ENCODE measurements at regions not wholly inside any gene's neighbourhood (a gene's known extent, or its start where the extent isn't known, plus 50 kb on each side); places are given as distances from the start of the nearest gene placed in this dataset.

- DNase-seq (ENCODE audit: low read depth): peak; percentile 5
Observed at GRCh38 chr9:14428781-14429230, 114.9 kb upstream of the NFIB start.

DNA sequence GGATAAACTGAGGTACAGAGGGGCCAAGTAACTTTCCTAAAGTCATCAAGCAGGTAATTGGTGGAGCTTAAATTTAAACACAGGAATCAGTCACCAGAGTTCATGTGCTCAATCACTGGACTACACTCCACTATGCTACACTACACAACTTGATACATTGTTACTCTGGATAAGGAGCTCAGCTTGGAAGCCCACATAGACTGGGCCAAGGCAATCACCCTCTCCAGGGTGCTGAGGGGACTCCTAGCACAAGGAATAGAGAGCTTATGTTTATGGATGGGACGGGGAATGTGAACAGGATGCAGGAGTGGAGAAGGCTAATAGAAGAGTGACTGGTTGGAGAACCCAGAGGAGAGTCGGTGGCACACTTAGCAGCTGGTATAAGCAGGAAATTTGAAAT is 113.5 kb upstream of the NFIB start:
- DNase-seq (ENCODE audit: low read depth): no peak

DNA sequence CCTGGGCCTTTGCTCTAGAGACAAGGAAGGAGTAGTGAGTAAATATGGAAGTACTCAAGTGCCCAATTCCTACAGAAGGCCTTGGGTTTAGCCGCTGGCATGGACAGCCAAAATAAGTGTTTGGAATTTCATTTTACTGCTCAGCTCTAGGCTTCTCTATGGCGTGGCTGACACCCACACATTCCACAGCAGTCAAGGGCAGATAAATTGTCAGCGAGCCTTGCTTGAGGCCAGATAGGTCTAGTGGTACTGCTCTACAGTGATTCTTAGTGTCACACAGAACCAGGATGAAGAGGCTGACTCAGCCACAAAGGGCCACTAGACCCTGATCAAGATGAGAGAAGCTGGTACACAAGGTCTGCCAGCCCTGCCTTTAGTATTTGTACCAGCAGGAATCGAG is 111.0 kb upstream of the NFIB start:
- DNase-seq (ENCODE audit: low read depth): no peak

GRCh38 chr9:14424289-14424688 is 110.3 kb upstream of the NFIB start:
- DNase-seq (ENCODE audit: low read depth): no peak

DNA sequence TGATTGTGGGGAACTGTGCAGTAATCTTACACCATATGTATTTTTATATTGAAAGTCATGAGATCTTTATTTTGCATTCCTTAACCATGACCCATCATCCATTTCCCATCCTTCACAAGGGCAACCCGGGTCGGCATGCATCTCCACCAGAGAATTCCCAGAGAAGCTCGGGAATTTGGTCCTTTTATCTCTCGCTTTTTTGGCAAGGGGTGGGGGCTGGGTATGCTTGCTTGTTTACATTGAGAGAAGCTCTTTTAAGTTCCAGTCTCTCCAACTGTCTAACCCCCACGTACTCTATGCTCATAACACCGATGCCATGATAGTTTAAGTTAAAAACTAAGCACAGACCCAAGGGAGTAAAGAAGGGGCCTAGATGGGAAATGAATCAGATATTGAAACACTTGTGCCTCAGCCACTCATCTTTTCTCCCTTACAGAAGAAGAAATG is 109.9 kb upstream of the NFIB start:
- DNase-seq (ENCODE audit: low read depth): no peak

GRCh38 chr9:14421291-14421690 is 107.3 kb upstream of the NFIB start:
- DNase-seq (ENCODE audit: low read depth): no peak

DNA sequence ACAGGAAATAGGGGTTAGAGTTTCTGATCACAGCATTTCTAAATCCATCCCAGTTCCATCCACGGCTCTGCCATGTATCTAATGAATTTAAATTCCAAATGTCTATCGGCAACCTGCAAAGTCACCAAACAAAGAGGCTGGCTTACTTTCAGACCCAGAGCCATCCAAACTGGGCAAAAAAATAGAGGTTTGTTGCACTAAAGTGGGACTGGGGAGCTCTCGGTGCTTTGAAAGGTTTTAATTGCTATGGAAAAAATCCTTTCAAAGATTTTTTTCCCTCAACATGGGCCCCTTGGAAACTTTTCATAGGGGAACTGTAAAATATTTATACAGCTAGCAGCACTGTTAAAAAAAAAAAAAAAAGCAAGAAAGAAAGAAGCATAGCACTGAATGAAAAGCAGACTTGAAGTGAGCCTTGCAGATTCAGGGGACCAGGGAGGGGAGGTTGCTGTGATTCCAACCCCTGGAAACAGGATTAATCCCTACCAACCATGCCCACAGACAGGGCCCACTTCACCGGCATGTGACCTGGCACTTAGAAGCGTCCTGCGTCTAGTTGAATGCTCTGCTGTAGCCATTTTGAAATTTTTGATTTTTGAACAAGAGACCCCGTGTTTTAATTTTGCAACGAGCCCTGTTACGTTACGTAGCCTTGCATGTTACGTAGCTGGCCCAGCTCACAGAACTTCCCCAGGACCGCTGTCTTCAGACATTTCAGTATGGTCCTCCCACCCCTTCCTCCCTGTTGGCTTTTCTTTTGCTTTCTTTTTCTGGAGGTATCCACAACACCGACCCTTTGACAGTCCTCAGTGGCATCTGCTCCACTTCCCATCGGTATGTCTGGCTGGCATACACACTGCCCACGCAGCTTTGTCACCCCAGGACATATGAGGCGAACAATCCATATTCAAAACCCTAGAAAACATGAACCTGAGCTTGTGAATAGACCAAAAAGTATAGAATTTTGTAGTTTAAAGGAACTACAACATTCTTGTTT is 105.3 kb upstream of the NFIB start:
- no peak for DNase-seq (ENCODE audit: low read depth)

DNA sequence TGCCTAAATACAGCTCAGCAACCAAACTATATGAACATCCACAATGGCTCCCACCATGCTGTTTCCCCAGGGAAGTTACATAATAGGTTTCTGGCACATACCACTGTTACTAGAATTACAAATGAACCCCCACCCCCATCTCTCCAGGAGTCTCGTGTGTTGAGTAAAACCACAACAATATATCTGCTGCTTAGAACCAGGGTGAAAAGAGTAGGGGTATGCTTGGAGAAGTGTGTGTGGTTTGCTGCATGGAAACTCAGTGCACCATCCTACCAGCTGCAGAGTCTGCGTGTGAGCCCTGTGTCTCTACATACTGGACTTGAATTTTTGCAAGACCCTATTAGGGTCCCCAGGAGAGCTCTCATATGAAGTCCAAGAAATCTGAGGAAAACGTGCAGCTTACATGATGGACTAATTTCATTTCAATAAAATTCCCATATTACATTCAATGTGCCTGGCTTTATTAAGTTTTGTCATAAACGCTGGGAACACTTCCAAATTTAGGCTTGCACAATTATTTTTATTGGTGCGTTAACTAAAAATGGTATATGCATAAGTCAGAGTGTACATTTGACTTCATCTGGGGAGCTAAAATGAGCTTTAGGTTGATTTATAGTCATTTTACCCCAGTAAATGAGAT is 104.5 kb upstream of the NFIB start:
- no peak for DNase-seq (ENCODE audit: low read depth)

- no peak for DNase-seq (ENCODE audit: low read depth)
Observed at GRCh38 chr9:14417237-14417636, 103.3 kb upstream of the NFIB start.

DNA sequence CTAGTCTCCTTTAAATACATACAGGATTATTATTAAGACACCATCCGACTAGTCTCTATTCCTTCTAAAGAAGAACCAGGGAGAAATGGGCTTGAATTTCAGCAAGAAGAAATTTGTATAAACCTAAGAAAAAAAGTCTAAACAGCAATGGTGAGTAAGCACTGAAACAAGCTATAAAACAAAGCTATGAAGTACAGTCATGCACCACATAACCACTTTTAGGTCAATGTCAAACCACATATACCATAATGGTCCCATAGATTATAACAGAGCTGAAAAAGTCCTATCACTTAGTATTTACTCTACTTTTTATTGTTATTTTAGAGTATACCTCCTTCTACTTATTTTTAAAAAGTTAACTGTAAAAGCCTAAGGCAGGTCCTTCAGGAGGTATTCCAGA is 102.0 kb upstream of the NFIB start:
- no peak for DNase-seq (ENCODE audit: low read depth)

DNA sequence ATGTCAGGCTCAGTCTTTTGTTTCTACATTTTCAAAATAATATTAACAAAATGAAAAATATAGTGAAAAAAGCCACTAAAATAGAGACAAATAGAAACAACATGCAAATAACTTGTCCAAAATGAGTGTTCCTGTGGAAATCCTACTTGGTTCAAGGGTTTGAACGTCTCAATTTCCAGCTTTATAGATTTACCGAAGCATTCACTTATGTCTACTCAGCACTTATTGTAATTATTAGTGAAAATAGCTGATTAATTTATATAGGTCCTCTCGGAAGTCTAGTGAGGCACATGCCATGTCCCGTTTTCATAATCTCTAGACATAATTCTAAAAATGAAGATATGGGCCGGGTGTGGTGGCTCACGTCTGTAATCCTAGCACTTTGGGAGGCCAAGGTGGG is 99.9 kb upstream of the NFIB start:
- DNase-seq (ENCODE audit: low read depth): no peak

DNA sequence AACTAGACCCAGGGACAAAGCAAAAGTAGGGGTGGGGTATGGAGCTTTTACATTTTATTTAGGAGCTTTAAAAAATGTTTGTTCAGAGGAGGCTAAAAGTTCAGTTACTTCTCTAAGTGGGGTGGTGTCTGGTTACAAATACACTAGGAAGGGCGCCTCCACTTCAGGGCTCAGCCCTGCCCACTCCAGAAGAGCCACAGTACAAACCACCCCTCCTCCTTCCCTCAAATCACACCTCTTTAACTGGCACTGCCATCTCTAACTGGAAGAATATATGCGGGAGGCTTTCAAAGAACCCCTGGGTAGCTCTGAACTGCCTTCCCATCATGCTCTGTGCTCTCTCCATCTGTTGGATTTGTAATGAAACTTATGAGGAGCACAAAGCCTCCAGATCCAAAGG is 98.8 kb upstream of the NFIB start:
- DNase-seq (ENCODE audit: low read depth): no peak

- DNase-seq (ENCODE audit: low read depth): no peak
Observed at GRCh38 chr9:14406463-14406862, 92.5 kb upstream of the NFIB start.

DNA sequence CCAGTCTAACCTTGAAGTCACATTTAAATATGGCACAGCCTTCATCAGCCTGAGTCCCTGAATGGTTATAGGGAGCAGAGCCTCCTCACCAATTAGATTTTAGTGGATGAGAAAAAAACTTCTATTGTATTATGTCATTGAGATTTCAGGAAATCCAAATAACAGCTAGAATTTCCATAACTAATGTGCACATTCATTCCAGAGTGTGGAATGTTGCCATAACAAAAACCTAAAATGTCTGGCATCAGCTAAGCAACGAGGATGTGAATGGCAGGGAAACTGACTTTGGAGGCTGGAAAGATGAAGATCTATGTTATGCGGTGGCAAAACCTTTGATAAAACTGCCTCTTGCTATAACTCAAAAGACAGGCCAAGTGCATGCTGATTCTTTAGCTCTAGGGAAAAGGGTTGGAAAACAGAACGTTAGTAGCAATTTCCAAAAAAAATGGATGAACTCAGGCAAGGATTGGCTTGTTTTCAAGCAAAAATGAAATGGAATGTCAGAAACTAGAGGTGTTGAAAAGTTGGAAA is 91.3 kb upstream of the NFIB start:
- no peak for DNase-seq (ENCODE audit: low read depth)

GRCh38 chr9:14403081-14403480 is 89.1 kb upstream of the NFIB start:
- no peak for DNase-seq (ENCODE audit: low read depth)

GRCh38 chr9:14402583-14402982 is 88.6 kb upstream of the NFIB start:
- DNase-seq (ENCODE audit: low read depth): no peak

DNA sequence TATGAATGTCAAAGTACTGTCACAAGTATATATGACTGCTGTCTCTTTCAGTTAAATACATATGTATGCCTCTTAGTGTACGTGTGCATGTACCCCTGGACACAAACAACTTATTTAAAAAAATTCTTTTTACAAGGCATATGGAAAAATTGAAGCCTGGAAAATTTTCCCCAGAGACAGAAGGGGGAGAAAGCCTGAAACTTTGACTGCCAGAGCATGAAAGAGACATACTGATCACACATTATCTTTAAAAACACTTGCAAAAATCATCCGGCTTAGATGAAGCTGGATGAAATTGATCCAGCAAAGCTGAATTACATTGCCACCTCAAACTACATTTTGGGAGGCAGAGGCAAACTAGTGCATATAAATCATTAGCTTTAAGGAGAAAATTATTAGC is 88.0 kb upstream of the NFIB start:
- no peak for DNase-seq (ENCODE audit: low read depth)

GRCh38 chr9:14400658-14400995 is 86.7 kb upstream of the NFIB start:
- no peak for DNase-seq (ENCODE audit: low read depth)

GRCh38 chr9:14399756-14400657 is 86.1 kb upstream of the NFIB start:
- no peak for DNase-seq (ENCODE audit: low read depth)

DNA sequence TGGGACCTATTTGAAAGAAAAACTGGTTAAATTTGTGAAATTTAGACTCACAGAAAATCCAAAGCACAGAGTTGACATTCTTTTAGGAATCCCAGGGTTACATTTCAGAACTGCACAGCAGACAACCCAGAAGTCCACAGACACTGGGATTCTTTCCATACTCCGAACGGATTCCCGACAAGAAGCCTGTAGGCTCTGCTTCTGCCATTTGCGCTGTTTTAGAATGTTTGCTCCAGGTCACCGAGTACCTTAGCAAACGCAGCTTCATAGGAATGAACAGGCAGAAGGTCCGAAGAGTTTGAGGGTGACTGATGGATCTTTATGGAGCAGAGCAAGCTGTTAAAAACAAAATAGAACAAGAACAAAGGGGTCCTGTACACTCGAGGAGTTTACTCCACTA is 84.5 kb upstream of the NFIB start:
- no peak for DNase-seq (ENCODE audit: low read depth)

DNA sequence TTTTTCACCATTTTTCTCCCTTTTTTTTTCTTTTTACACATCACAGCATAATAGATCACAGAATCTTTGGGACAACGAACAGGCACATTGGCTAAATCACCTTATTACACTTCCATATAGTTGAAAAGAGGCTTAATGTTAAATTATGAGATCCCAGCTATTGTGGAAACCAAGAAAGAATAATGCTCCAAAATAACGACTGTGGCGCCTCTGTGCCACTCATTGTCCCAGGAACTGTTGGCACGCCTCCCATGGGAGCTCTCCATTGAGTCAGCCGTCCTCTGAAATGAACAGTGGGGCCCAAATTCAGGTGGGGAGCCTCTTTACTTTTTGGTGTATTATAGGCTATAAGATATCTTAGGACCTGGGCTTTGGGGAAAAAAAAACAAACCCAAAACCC is 82.2 kb upstream of the NFIB start:
- DNase-seq (ENCODE audit: low read depth): no peak
